ENCODE measurements at regions not wholly inside any gene's neighbourhood (a gene's known extent, or its start where the extent isn't known, plus 50 kb on each side); places are given as distances from the start of the nearest gene placed in this dataset.
"Not testable (repeated sequence)": the region's sequence is repeated elsewhere in the genome, so short reads cannot be mapped to it uniquely, and the experiment has no call there.

GRCh38 chr2:13354031-13354430 is 637.3 kb downstream of the TRIB2 start:
- DNase-seq (ENCODE audit: low read depth, low spot score) = no peak

GRCh38 chr2:13381928-13382327 is 665.2 kb downstream of the TRIB2 start:
- not testable (repeated sequence) for DNase-seq (ENCODE audit: low read depth, low spot score)

- DNase-seq (ENCODE audit: low read depth, low spot score) = not testable (repeated sequence)
Observed at GRCh38 chr2:13389172-13389571, 672.4 kb downstream of the TRIB2 start.

- no peak for DNase-seq (ENCODE audit: low read depth, low spot score)
Observed at GRCh38 chr2:13390676-13391075, 673.9 kb downstream of the TRIB2 start.

- no peak for DNase-seq (ENCODE audit: low read depth, low spot score)
Observed at GRCh38 chr2:13401312-13401711, 684.6 kb downstream of the TRIB2 start.

- no peak for DNase-seq (ENCODE audit: low read depth, low spot score)
Observed at GRCh38 chr2:13413989-13414388, 697.3 kb downstream of the TRIB2 start.

- no peak for DNase-seq (ENCODE audit: low read depth, low spot score)
Observed at GRCh38 chr2:13414897-13415296, 698.2 kb downstream of the TRIB2 start.

GRCh38 chr2:13433954-13434353 is 717.2 kb downstream of the TRIB2 start:
- no peak for DNase-seq (ENCODE audit: low read depth, low spot score)

GRCh38 chr2:13443554-13444261 is 727.0 kb downstream of the TRIB2 start:
- DNase-seq (ENCODE audit: low read depth, low spot score) = not testable (repeated sequence)

GRCh38 chr2:13462464-13462863 is 745.7 kb downstream of the TRIB2 start:
- no peak for DNase-seq (ENCODE audit: low read depth, low spot score)

- DNase-seq (ENCODE audit: low read depth, low spot score) = no peak
Observed at GRCh38 chr2:13466076-13466475, 749.3 kb downstream of the TRIB2 start.

GRCh38 chr2:13474538-13474937 is 757.8 kb downstream of the TRIB2 start:
- DNase-seq (ENCODE audit: low read depth, low spot score) = no peak

GRCh38 chr2:13480057-13480456 is 763.3 kb downstream of the TRIB2 start:
- DNase-seq (ENCODE audit: low read depth, low spot score) = no peak

- DNase-seq (ENCODE audit: low read depth, low spot score) = no peak
Observed at GRCh38 chr2:13481201-13481600, 764.5 kb downstream of the TRIB2 start.

GRCh38 chr2:13485256-13485655 is 768.5 kb downstream of the TRIB2 start:
- DNase-seq (ENCODE audit: low read depth, low spot score) = no peak

GRCh38 chr2:13488965-13489364 is 772.2 kb downstream of the TRIB2 start:
- DNase-seq (ENCODE audit: low read depth, low spot score) = no peak

- no peak for DNase-seq (ENCODE audit: low read depth, low spot score)
Observed at GRCh38 chr2:13492262-13492661, 775.5 kb downstream of the TRIB2 start.

GRCh38 chr2:13495051-13495450 is 778.3 kb downstream of the TRIB2 start:
- no peak for DNase-seq (ENCODE audit: low read depth, low spot score)

GRCh38 chr2:13504808-13505207 is 788.1 kb downstream of the TRIB2 start:
- DNase-seq (ENCODE audit: low read depth, low spot score) = no peak

- DNase-seq (ENCODE audit: low read depth, low spot score) = no peak
Observed at GRCh38 chr2:13508671-13509070, 791.9 kb downstream of the TRIB2 start.

GRCh38 chr2:13515254-13515653 is 798.5 kb downstream of the TRIB2 start:
- no peak for DNase-seq (ENCODE audit: low read depth, low spot score)

- no peak for DNase-seq (ENCODE audit: low read depth, low spot score)
Observed at GRCh38 chr2:13522096-13522495, 805.4 kb downstream of the TRIB2 start.

GRCh38 chr2:13522917-13523821 is 806.4 kb downstream of the TRIB2 start:
- DNase-seq (ENCODE audit: low read depth, low spot score) = no peak

Measured in ELF-1 (cell line).